Osteocyte (in vitro differentiated cells): ENCODE measurements at regions not wholly inside any gene's neighbourhood (a gene's known extent, or its start where the extent isn't known, plus 50 kb on each side); places are given as distances from the start of the nearest gene placed in this dataset.

Experiments
- DNase-seq: peaks from one replicate; pipeline ENCODE4 v3.0.0; 2021; ENCODE audit warnings: mixed read lengths; ENCODE audit not compliant: unreplicated experiment; ENCODE audit errors: extremely low spot score
- H3K27ac Mint-ChIP-seq: one replicate; pipeline ENCODE4 v1.8.0; 2021; ENCODE audit warnings: mild to moderate bottlenecking, mixed read lengths; ENCODE audit not compliant: unreplicated experiment
- H3K27me3 Mint-ChIP-seq: one replicate; pipeline ENCODE4 v1.8.0; 2021; ENCODE audit warnings: mixed read lengths; ENCODE audit not compliant: unreplicated experiment
- H3K36me3 Mint-ChIP-seq: one replicate; pipeline ENCODE4 v1.8.0; 2021; ENCODE audit warnings: mixed read lengths; ENCODE audit not compliant: unreplicated experiment
- H3K4me1 Mint-ChIP-seq: one replicate; pipeline ENCODE4 v1.8.0; 2021; ENCODE audit warnings: mixed read lengths; ENCODE audit not compliant: unreplicated experiment
- H3K4me3 Mint-ChIP-seq: one replicate; pipeline ENCODE4 v1.8.0; 2021; ENCODE audit warnings: mild to moderate bottlenecking, moderate library complexity, mixed read lengths; ENCODE audit not compliant: unreplicated experiment
- H3K9me3 Mint-ChIP-seq: one replicate; pipeline ENCODE4 v1.8.0; 2021; ENCODE audit warnings: mixed read lengths; ENCODE audit not compliant: unreplicated experiment
- CTCF ChIP-seq: fragments of 200-600 bp; sonication (generic); IDR thresholded peaks from 2 replicates; pipeline ENCODE4 v1.5.0; 2021; ENCODE audit warnings: antibody characterized with exemption, mild to moderate bottlenecking, moderate library complexity

DNA sequence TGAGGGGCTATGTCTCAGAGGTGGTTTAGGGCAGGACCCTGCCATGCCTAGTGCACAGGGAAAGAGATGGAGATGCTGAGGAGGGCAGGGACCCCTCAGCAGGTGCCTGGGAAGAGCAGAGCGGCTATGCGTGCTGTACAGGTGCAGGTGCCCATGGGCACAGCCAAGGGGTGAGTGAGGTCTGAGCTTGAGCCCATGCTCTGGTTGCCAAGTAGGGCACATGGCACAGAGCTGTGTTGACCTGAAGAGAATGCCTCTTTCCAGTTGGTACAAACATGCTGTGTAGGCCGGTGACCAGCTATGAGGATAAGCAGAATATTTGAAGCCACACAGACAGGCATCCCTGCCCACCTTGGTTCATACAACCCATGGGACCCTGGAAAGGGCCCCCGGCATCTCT lies 65.8 kb upstream of the NECTIN1 start:
- no peaks in the 10 kb centered on the region for H3K36me3 Mint-ChIP-seq
- TF ChIP-seq CTCF: no peak
- H3K27ac Mint-ChIP-seq: no peak overlapping the region
- DNase-seq: no peak
- H3K27me3 Mint-ChIP-seq: peaks cover 24% of the 10 kb centered on the region
- H3K4me1 Mint-ChIP-seq: peaks cover 15% of the 10 kb centered on the region
- no peak overlapping the region for H3K4me3 Mint-ChIP-seq
- no peaks in the 10 kb centered on the region for H3K9me3 Mint-ChIP-seq

GRCh38 chr11:119794141-119794665 lies 65.2 kb upstream of the NECTIN1 start:
- H3K27ac Mint-ChIP-seq: no peak overlapping the region
- no peak for DNase-seq
- peaks cover 15% of the 10 kb centered on the region for H3K4me1 Mint-ChIP-seq
- no peak overlapping the region for H3K4me3 Mint-ChIP-seq
- H3K27me3 Mint-ChIP-seq: peaks cover 23% of the 10 kb centered on the region
- H3K9me3 Mint-ChIP-seq: no peaks in the 10 kb centered on the region
- H3K36me3 Mint-ChIP-seq: no peaks in the 10 kb centered on the region
- no peak for TF ChIP-seq CTCF

DNA sequence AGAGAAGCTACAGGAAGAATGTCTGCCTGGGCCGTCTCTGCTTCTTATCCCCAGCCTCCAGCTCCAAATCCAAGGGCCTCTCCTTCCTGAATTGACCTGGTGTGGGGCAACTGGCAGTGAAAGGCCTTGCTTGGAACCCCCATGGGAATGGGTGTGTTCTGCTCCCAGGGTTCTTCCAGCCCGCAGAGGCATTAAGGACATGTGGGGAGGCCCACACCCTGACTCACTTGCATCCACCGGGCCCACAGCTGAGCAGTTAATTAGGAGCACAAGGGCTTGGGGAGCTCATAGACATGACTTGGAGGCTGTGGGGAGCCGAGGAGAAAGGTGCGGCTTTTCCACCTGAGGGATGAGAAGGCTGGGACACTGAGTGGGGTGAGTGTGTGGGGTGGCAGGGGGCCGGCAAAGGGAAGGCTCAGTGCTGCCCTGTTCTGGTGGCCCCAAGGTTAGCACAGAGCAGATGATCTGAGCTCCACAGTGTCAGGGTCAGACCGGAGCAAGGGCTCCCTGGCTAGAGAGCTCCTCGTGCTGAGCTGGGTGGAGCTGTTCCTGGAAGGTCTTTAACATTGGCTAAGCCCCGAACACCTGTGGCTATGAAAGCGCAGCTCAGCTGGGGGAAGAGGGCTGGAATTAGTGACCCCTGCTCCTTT lies 64.5 kb upstream of the NECTIN1 start:
- Mint-ChIP-seq H3K4me3 (no peak overlapping the region), H3K27me3 (peaks cover 18% of the 10 kb centered on the region), H3K9me3 (no peaks in the 10 kb centered on the region), H3K27ac (no peak overlapping the region), H3K36me3 (no peaks in the 10 kb centered on the region), H3K4me1 (peaks cover 15% of the 10 kb centered on the region)
- no peak for TF ChIP-seq CTCF
- no peak for DNase-seq

DNA sequence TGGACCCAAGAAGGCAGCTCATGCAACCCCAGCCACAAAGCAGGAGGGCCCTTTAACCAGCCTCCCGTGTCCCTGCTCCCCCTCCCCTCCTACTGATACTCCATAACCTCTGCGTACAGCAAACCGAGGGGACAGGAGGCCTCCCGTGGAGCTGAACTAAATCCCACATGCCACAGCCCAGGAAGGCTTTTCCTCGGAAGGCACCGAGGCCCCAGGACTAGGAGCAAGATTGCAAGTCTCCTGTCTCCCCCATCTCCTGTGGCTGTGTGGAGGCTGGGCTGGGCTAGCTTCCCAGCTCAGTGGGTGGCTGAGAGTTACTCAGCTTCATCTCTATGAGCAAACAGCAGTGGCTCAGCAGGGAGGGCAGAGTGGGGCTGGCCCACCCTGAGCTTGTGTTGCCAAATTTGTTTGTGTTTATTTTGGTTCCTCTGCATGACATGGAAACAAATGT lies 62.7 kb upstream of the NECTIN1 start:
- H3K4me3 Mint-ChIP-seq: no peak overlapping the region
- H3K27me3 Mint-ChIP-seq: peaks cover 9% of the 10 kb centered on the region
- H3K4me1 Mint-ChIP-seq: peaks cover 15% of the 10 kb centered on the region
- no peak overlapping the region for H3K27ac Mint-ChIP-seq
- no peak for TF ChIP-seq CTCF
- DNase-seq: no peak
- H3K36me3 Mint-ChIP-seq: no peaks in the 10 kb centered on the region
- no peaks in the 10 kb centered on the region for H3K9me3 Mint-ChIP-seq

- H3K36me3 Mint-ChIP-seq: no peaks in the 10 kb centered on the region
- H3K27ac Mint-ChIP-seq: no peak overlapping the region
- peaks cover 6% of the 10 kb centered on the region for H3K27me3 Mint-ChIP-seq
- TF ChIP-seq CTCF: no peak
- no peaks in the 10 kb centered on the region for H3K9me3 Mint-ChIP-seq
- peaks cover 15% of the 10 kb centered on the region for H3K4me1 Mint-ChIP-seq
- DNase-seq: no peak
- no peak overlapping the region for H3K4me3 Mint-ChIP-seq
Measured at GRCh38 chr11:119791047-119791446, 62.0 kb upstream of the NECTIN1 start.
